HG03469 (cell line): ENCODE measurements at regions not wholly inside any gene's neighbourhood (a gene's known extent, or its start where the extent isn't known, plus 50 kb on each side); places are given as distances from the start of the nearest gene placed in this dataset.
"Not testable (repeated sequence)": the region's sequence is repeated elsewhere in the genome, so short reads cannot be mapped to it uniquely, and the experiment has no call there.

ENCODE experiments used
- ATAC-seq: cut with Tn5 transposase; IDR thresholded peaks from one replicate; pipeline ENCODE4 v1.9.1; 2021; ENCODE audit warnings: mild to moderate bottlenecking, moderate library complexity, moderate number of reproducible peaks; ENCODE audit not compliant: unreplicated experiment

DNA sequence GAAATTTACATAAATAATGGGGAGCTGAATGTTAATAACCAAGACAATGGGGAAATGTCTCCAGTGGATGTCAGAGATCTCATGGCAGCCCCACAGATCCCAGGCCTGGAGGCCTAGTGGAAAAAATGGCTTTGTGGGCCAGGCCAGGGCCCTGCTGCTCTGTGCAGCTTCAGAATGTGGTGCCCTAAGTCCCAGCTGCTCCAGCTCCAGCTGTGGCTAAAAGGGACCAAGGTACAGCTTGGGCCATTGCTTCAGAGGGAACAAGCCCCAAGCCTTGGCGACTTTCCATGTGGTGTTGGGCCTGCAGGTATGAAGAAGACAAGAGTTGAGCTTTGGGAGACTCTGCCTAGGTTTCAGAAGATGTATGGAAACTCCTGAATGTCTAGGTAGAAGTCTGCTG, 658.2 kb downstream of the NUP35 start:
- ATAC-seq, result no peak

DNA sequence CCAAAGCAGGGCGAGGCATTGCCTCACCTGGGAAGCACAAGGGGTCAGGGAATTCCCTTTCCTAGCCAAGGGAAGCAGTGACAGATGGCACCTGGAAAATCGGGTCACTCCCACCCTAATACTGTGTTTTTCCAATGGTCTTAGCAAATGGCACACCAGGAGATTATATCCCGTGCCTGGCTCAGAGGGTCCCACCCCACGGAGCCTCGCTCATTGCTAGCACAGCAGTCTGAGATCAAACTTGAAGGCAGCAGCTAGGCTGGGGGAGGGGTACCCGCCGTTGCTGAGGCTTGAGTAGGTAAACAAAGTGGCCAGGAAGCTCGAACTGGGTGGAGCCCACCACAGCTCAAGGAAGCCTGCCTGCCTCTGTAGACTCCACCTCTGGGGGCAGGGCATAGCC, 664.6 kb downstream of the NUP35 start:
- not testable (repeated sequence) for ATAC-seq

DNA sequence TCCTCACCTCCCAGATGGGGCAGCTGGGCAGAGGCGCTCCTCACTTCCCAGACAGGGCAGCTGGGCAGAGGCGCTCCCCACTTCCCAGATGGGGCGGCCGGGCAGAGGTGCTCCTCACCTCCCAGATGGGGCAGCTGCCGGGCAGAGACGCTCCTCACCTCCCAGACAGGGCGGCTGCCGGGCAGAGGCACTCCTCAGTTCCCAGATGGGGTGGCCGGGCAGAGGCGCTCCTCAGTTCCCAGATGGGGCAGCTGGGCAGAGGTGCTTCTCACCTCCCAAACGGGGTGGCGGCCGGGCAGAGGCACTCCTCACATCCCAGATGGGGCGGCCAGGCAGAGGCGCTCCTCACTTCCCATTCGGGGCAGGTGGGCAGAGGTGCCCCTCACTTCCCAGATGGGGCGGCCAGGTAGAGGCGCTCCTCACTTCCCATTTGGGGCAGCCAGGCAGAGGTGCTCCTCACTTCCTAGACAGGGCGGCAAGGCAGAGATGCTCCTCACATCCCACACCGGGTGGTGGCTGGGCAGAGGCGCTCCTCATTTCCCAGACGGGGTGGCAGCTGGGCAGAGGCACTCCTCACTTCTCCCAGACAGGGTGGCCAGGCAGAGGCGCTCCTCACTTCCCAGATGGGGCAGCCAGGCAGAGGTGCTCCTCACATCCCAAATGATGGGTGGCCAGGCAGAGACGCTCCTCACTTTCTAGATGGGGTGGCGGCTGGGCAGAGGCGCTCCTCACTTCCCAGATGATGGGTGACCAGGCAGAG, 668.1 kb downstream of the NUP35 start:
- not testable (repeated sequence) for ATAC-seq

DNA sequence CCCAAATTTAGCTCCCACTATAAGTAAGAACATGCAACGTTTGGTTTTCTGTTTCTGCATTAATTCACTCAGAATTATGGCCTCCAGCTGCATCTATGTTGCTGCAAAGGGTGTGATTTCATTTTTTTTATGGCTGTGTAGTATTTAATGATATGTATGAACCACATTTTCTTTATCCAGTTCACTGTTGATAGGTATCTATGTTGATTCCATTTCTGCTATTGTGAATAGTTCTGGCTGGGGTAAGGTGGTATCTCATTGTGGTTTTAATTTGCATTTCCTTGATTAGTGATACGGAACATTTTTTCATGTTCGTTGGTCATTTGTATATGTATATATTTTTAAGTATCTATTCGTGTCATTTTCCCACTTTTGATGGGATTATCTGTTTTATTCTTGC, 674.3 kb downstream of the NUP35 start:
- no peak for ATAC-seq

DNA sequence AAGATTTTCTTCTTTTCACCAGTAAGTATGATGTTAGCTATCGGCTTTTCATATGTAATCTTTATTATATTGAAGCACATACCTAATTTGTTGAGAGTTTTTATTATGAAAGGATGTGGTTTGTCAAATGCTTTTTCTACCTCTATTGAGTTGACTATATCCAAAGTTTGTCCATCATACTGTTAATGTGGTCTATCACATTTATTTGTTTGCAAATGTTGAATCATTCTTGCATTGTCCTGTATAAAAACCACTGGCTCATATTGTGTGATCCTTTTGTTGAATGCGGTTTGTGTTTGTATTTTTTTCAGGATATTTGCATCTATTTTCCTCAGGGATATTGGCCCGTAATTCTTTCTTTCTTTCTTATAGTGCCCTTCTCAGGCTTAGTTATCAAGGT, 675.5 kb downstream of the NUP35 start:
- ATAC-seq, result no peak

DNA sequence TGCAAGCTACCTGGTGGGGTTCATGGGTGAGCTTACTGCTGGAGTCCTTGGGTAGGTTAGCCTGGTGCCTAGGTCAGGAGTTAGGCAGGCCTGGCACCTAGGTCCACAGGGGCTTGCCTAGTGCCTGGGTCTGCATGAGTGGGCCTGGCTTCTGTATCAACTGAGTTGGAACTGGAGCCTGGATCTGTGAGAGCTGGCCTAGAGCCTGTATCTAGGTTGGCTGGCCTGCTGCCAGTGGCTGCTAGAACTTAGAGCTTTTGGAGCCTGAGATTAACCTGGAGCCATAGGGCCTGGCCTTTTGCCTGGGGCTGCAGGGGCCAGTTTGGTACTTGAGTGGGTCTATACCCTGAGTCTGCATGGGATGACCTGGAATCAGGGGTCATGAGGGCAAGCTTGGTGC, 679.4 kb downstream of the NUP35 start:
- ATAC-seq, result no peak

DNA sequence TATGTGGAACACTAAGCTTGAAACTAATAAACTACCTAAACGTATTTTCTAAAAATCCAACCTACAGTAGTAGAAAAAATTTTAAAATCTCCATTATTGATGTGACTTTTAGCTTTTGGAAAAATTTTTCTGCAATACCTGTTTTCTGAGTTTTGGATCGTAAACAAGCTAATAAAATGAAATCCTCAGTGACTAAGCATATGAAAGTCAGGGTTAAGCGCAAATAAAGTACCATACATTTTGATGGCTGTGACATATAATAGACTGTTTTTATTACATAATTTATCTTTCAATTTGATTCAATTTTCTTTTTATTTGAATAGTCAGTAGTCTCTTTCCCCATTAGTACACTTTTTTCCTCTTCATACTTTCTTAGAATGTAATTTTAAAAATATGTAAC, 683.6 kb downstream of the NUP35 start:
- ATAC-seq, result no peak

DNA sequence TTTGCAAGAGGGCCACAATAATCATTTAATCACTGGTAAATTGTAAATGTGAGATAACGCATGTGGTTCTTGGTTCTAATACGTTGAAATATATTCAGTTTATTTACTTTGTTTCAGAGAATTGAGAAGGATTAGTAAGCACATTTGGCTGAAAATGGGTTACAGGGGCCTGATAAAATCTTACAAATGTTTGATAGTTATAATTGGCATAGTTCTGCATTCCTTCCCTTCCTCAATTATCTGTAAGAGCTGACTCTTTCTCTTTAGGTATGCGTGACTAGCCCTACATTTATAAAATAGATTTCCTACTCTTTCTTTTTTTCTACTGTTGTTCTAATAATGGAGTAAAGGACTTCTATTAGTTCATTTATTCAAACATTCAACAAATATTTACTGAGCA, 685.2 kb downstream of the NUP35 start:
- ATAC-seq, result no peak

DNA sequence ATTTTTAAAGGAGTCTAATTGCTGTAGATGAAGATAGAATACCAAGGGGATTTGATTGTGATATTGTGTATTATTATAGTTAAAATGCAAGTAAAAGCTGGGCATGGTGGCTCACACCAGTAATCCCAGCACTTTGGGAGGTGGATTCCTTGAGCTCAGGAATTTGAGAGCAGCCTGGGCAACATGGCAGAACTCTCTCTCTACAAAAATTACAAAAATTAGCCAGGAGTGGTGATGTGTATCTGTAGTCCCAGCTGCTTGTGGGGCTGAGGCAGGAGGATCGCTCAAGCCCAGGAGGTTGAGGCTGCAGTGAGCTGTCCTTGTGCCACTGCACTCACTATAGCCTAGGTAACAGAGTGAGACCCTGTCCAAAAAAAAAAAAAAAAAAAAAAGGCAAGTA, 687.0 kb downstream of the NUP35 start:
- no peak for ATAC-seq

DNA sequence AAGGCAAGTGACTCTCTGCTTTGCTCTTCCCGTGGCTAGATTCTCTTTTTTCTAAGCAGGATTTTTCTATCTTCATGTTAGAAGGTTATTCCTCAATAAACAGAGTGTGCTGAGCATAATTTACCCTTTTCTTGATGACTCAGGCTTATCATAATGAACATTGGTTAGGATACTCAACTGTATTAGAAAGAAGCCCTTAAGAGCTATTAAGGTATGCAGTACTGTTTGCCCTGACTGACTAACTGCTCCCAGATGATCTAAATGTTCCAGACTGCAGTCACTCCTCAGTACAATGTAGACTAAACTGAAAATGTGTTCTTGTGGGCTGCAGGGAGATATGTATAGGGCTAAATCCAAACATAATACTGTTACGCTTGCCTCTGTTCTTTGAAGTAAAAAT, 687.8 kb downstream of the NUP35 start:
- no peak for ATAC-seq

DNA sequence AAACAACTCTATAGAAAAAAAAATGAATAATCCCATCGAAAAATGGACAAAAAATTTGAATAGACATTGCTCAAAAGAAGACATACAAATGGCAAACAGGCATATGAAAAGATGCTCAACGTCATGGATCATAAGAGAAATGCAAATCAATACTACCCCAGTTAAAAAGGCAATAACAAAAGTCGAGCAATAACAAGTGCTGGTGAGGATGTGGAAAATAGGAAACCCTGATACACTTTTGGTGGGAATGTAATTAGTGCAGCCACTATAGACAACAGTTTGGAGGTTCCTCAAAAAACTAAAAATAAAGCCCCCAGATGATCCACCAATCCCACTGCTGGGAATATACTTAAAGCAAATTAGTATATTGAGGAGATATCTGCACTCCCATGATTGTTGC, 701.5 kb downstream of the NUP35 start:
- ATAC-seq, result no peak

DNA sequence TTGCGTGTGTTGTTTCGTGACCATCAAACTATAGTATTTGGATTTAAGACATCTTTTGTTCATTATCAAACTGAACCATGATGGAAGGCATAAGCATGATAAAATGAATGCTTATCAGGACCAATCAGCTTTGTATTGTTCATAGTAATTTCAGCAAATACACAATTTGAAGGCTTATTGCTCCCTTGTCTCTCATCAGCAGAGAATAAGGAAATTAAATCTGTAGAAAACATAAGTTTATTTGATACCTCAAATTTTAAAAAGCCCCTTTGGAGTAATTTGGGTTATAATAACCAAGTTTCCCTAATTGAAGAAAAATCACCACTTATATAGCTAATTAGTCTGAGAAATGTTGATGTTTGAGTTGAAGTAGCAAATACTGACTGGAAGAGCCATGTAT, 705.7 kb downstream of the NUP35 start:
- no peak for ATAC-seq

DNA sequence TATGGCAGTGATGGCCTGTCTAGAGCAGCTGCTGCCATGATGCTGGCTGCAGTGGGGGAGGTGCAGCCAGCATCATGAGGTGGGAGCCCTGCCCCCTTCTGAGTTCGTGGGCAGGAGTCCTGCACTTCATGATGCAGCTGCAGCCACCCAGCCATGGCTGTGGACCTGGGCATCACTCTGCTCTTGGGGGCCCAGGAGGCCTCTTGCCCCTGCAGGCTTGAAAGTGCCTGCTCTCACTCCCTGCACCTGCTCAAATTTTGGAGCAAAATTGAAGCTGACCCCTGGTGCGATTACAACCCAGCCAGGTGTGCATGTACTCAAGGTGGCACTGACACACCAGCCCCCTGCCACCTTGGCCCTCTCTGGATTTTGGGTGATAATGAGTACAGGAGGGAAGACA, 712.9 kb downstream of the NUP35 start:
- no peak for ATAC-seq

DNA sequence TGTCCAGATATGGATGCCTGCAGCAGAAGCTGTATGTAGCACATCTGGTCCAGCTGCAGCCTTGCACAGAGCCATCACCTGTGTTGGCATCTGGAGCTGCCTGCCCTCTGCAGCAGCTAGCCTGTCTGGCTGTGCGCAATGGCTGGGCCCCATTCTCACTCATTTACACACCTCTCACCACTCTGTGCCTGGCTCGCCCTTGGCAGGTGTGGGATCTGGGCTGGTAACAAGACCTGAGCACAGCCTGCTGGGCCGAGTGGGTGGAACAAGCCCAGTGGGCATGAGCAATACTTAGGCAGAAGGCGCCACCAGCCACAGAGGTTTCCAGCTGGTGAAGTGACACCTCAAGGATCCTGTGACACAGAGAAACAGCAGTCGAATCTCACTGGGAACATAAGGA, 714.1 kb downstream of the NUP35 start:
- no peak for ATAC-seq

DNA sequence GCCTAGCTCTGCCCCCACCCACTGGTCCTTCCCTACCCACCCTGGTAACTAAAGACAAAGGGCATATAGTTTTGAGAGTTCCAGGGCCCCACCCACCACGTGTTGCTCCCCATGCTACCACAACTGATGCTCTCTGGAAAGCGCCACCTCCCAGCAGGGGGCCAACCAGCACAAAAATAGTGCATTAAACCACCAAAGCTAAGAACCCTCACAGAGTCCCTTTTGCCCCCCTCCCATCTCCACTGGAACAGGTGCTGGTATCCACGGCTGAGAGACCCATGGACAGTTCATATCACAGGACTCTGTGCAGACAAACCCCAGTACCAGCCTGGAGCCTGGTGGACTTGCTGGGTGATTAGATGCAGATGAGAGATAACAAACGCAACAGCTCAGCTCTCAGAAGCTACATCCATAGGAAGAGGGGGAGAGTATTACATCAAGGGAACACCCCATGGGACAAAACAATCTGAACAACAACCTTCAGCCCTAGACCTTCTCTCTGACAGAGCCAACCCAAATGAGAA, 715.9 kb downstream of the NUP35 start:
- no peak for ATAC-seq

DNA sequence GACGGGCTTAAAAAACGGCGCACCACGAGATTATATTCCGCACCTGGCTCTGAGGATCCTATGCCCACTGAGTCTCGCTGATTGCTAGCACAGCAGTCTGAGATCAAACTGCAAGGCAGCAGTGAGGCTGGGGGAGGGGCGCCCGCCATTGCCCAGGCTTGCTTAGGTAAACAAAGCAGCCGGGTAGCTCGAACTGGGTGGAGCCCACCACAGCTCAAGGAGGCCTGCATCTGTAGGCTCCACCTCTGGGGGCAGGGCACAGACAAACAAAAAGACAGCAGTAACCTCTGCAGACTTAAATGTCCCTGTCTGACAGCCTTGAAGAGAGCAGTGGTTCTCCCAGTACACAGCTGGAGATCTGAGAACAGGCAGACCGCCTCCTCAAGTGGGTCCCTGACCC, 725.6 kb downstream of the NUP35 start:
- ATAC-seq, result not testable (repeated sequence)

DNA sequence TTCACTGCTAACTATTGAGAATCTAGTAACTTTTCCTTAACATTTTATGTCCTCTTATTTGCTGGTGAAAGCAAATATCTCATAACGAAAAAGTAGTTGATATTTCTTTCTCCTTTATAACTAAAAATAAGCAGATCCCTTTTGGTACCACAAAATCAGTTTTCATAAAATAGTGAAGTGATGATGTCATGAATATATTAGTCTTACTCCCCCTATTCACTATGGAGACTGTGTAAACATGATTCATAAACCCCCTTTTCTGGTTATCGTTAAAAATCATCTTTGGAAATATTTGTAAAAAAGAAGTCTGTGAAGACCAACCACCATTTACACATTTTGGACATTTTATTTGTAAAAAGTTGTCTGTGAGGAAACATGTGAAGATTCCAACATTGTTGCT, 734.9 kb downstream of the NUP35 start:
- no peak for ATAC-seq

DNA sequence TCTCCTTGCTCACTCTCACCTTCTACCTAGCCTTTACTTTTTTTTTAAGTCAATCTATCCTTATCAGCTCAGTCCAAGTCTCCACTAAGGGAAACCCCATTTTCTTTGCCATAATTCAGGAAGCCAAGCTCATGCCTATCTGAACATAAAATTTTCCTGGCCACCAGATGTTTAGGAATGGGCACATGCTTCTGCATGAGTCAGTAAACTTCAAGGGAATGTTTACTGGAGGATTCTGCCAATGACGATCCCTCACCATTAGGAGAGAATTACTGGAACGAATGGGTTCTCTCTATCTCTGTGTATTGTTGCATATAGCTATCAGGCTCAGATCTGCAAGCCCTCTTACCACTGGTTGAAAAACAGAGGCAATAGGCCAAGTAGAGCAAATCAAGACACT, 731.7 kb upstream of the ZNF804A start:
- no peak for ATAC-seq

DNA sequence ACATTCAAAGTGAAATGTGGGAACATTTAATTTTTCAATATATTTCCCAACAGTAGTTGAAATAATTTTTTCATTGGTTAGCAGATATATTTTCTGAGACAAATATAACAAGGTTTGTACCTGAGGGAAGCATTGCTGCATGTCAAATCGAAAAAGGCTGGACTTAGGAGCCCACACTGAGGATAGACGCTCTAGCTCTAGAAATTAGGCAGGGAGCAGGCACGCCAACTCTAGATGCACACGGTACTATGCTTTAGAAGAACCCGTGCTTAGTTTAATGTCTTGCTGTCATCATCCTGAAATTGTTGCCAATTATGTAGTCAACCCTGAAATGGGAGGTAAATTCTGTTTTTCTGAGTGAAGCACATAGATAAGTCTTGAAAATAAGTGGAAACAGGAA, 731.1 kb upstream of the ZNF804A start:
- ATAC-seq, result no peak

DNA sequence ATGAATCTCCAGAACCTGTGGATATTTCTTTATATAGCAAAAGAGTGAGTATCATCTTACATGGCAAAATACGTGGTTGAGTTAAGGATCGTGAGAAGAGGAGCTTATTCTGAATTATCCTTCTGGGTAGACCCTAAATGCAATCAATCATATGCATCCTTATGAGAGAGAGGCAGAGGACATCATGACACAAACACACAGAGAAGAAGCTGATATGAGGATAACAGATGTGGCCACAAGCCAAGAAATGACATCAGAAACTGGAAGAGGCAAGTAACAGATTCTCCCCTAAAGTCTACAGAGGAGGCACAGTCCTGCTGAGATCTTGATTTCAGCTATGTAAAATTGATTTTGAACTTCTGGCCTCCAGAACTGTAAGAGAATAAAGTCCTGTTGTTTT, 730.2 kb upstream of the ZNF804A start:
- no peak for ATAC-seq

DNA sequence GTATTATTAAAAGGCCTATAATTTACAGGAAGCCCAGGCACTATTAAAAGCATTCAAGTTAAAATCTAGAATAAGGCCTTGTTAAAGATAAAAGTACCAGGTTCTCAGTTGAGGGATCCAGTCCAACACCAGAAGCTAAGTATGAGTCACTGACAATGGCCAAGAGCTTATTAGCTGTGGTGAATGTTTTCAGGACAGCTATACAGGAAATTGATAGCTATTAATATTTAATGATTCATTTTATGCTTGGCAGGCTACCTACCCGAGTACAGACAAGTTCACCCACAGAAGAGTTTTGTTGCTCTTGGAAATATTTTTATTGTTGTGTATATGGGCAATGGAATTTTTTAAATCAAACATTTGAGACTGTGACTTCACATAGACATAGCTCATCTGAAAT, 729.6 kb upstream of the ZNF804A start:
- peak; percentile 59 for ATAC-seq

DNA sequence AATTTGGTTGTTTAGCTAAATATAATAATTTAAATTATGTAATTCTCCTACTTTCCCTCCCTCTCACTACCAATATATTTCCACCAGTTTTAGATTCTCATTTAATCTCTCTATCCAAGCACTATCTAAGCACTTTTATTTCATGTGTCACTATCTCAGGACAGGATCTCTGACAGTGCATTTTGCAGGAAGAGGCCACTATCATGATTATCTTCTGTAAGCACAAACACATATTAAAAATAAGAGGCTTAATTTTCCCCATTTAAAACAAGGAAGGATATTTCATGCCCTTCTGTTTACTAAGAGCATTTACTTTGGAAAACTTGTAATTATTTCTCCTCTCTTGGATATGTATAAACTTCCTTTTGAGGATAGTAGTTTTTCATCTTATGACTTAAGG, 726.2 kb upstream of the ZNF804A start:
- ATAC-seq, result no peak

DNA sequence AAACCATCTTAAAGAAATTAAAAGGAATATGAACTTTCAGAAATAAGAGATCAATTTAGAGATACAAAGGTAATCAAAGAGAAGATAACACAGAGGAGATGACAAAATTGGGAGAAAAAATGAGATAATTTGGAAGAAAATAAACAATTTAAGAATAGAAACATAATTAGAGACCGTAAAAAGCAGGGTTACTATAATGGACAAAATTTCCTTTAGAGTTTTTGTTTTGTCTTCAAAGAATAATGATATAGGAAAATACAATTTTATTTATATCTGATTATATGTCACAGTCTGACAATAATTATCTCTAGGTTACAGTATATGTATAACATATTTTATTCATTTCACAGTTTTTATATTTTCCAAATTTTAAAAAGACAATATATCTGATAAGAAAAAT, 716.4 kb upstream of the ZNF804A start:
- no peak for ATAC-seq
